Body of pancreas (tissue), 4 donors: ENCODE measurements at regions not wholly inside any gene's neighbourhood (a gene's known extent, or its start where the extent isn't known, plus 50 kb on each side); places are given as distances from the start of the nearest gene placed in this dataset.

Source experiments
- ATAC-seq: fragments of 150-250 bp; one replicate; pipeline ENCODE4 v1.9.1; 2016
- DNase-seq, 4 donors: peaks; one replicate each; pipeline ENCODE4 v3.0.0-alpha.2; 2019
- H3K27ac ChIP-seq, 4 donors: fragments of 200-600 bp; sonication (generic); 1 replicate in 3 of 4; 2 replicates in 1 of 4; pipeline versions ENCODE4 v1.5.1 to v1.6.1; 2016 to 2019; ENCODE audit warnings: mild to moderate bottlenecking in 1 of 4, mixed read lengths in 1 of 4, moderate library complexity in 1 of 4
- H3K27me3 ChIP-seq, 2 donors: fragments of 200-600 bp; sonication (generic); one replicate each; pipeline ENCODE4 v1.6.0; 2016; ENCODE audit warnings: mild to moderate bottlenecking in 1 of 2
- H3K36me3 ChIP-seq, 2 donors: fragments of 200-600 bp; sonication (generic); replicated peaks in 1 of 2; 2 replicates each; pipeline ENCODE4 v1.5.1; 2016; ENCODE audit warnings: low read depth in 2 of 2; ENCODE audit not compliant: insufficient read depth in 1 of 2
- H3K4me1 ChIP-seq: fragments of 200-600 bp; sonication (generic); one replicate; pipeline ENCODE4 v1.6.0; 2016
- H3K4me3 ChIP-seq, 2 donors: fragments of 200-600 bp; sonication (generic); 1 replicate in 1 of 2; 2 replicates in 1 of 2; pipeline ENCODE4 v1.5.1; 2016 to 2019
- H3K9me3 ChIP-seq, 3 donors: fragments of 200-600 bp; sonication (generic); 1 replicate in 2 of 3; 2 replicates in 1 of 3; pipeline ENCODE4 v1.5.1; 2016
- CTCF ChIP-seq, 7 experiments: fragments of 450-650 bp in 4 of 7; fragments of 200-600 bp in 3 of 7; sonication (generic) in 3 of 7; IDR thresholded peaks; one replicate each; pipeline ENCODE4 v1.5.1; 2016 to 2019; ENCODE audit warnings: antibody characterized with exemption in 7 of 7
- POLR2A ChIP-seq, 3 donors: fragments of 450-650 bp; IDR thresholded peaks; one replicate each; pipeline ENCODE4 v1.6.1; 2016; ENCODE audit warnings: antibody characterized with exemption in 3 of 3, mild to moderate bottlenecking in 2 of 3
- WGBS, 2 donors: methylation state at CpG; one replicate each; pipeline ENCODE4 v1.1.5; 2017; 5-methylcytosine and 5-hydroxymethylcytosine counted together
- intact Hi-C: fragments of 100-400 bp; cut with DNase I; formaldehyde crosslinking; loops from one replicate; pipeline ENCODE4 v1.15.1; 2023

GRCh38 chr5:93274291-93274690, 306.7 kb downstream of the NR2F1-AS1 start:
- WGBS, 2 donors, result 29 to 42% methylated on average over 5 of the region's 5 CpGs
- no peaks in the 10 kb centered on the region for H3K4me1 ChIP-seq
- DNase-seq (no peak), ATAC-seq (peak; percentile 52)
- no peaks in the 10 kb centered on the region for H3K9me3 ChIP-seq
- H3K36me3 ChIP-seq, result no peaks in the 10 kb centered on the region
- H3K4me3 ChIP-seq, result no peak overlapping the region
- H3K27ac ChIP-seq, result no peak overlapping the region
- TF ChIP-seq CTCF (IDR thresholded peaks at IDR 0.05) (no peak), POLR2A (IDR thresholded peaks at IDR 0.05) (no peak)
- no peaks in the 10 kb centered on the region for H3K27me3 ChIP-seq
- intact Hi-C loops, result no loop called here

- Histone ChIP-seq H3K27me3 (no peaks in the 10 kb centered on the region), H3K9me3 (no peaks in the 10 kb centered on the region), H3K4me3 (no peak overlapping the region), H3K27ac (no peak overlapping the region), H3K36me3 (no peaks in the 10 kb centered on the region), H3K4me1 (no peaks in the 10 kb centered on the region)
- ATAC-seq (no peak), DNase-seq (no peak)
- TF ChIP-seq CTCF (IDR thresholded peaks at IDR 0.05), result no peak
- intact Hi-C loops, result no loop called here
- WGBS, 2 donors, result 51 to 82% methylated on average over 2 of the region's 2 CpGs
Observed at GRCh38 chr5:93273176-93273575, 307.8 kb downstream of the NR2F1-AS1 start.

GRCh38 chr5:93272108-93272507, 308.9 kb downstream of the NR2F1-AS1 start:
- ATAC-seq (no peak), DNase-seq (no peak)
- Histone ChIP-seq H3K27ac (no peak overlapping the region), H3K27me3 (no peaks in the 10 kb centered on the region), H3K4me3 (no peak overlapping the region), H3K9me3 (no peaks in the 10 kb centered on the region), H3K36me3 (no peaks in the 10 kb centered on the region), H3K4me1 (no peaks in the 10 kb centered on the region)
- TF ChIP-seq CTCF (IDR thresholded peaks at IDR 0.05), result no peak
- TF ChIP-seq POLR2A (IDR thresholded peaks at IDR 0.05), result no peak
- 66 to 67% methylated on average over 5 of the region's 5 CpGs for WGBS, 2 donors
- intact Hi-C loops, result no loop called here

GRCh38 chr5:93267736-93268135, 313.3 kb downstream of the NR2F1-AS1 start:
- intact Hi-C loops, result no loop called here
- Histone ChIP-seq H3K27ac (no peak overlapping the region), H3K36me3 (no peaks in the 10 kb centered on the region), H3K4me3 (no peak overlapping the region), H3K4me1 (no peaks in the 10 kb centered on the region), H3K9me3 (no peaks in the 10 kb centered on the region), H3K27me3 (no peaks in the 10 kb centered on the region)
- ATAC-seq, result no peak
- 75 to 82% methylated on average over 13 of the region's 13 CpGs for WGBS, 2 donors
- TF ChIP-seq POLR2A (IDR thresholded peaks at IDR 0.05), result no peak
- no peak for TF ChIP-seq CTCF (IDR thresholded peaks at IDR 0.05)
- DNase-seq, result no peak

- ATAC-seq (no peak), DNase-seq (no peak)
- 87 to 93% methylated on average over 20 of the region's 20 CpGs for WGBS, 2 donors
- Histone ChIP-seq H3K4me1 (no peaks in the 10 kb centered on the region), H3K36me3 (no peaks in the 10 kb centered on the region), H3K27ac (no peak overlapping the region), H3K27me3 (no peaks in the 10 kb centered on the region), H3K9me3 (no peaks in the 10 kb centered on the region), H3K4me3 (no peak overlapping the region)
- intact Hi-C loops, result no loop called here
- TF ChIP-seq POLR2A (IDR thresholded peaks at IDR 0.05) (no peak), CTCF (IDR thresholded peaks at IDR 0.05) (no peak)
Observed at GRCh38 chr5:93267276-93267675, 313.7 kb downstream of the NR2F1-AS1 start.
